Peyer's patch (tissue), 4 donors: ENCODE measurements at regions not wholly inside any gene's neighbourhood (a gene's known extent, or its start where the extent isn't known, plus 50 kb on each side); places are given as distances from the start of the nearest gene placed in this dataset.
"Not testable (repeated sequence)": the region's sequence is repeated elsewhere in the genome, so short reads cannot be mapped to it uniquely, and the experiment has no call there.

ENCODE experiments used
- DNase-seq, 3 donors: peaks; one replicate each; pipeline ENCODE4 v3.0.0-alpha.2; 2017 to 2019
- H3K27ac ChIP-seq, 4 donors: fragments of 200-600 bp; sonication (generic); one replicate each; pipeline ENCODE4 v1.5.1; 2016 to 2019
- H3K27me3 ChIP-seq, 2 donors: fragments of 200-600 bp; sonication (generic); one replicate each; pipeline ENCODE4 v1.5.1; 2019
- H3K36me3 ChIP-seq, 3 donors: fragments of 200-600 bp; sonication (generic); one replicate each; pipeline ENCODE4 v1.5.1; 2016 to 2019
- H3K4me1 ChIP-seq, 4 donors: fragments of 200-600 bp; sonication (generic); one replicate each; pipeline ENCODE4 v1.5.1; 2016 to 2019
- H3K4me3 ChIP-seq, 4 donors: fragments of 200-600 bp; sonication (generic); 1 replicate in 3 of 4; 2 replicates in 1 of 4; pipeline ENCODE4 v1.5.1; 2016 to 2019; ENCODE audit warnings: mild to moderate bottlenecking in 1 of 4
- H3K9me3 ChIP-seq, 4 donors: fragments of 200-600 bp; sonication (generic); one replicate each; pipeline ENCODE4 v1.5.1; 2016 to 2019; ENCODE audit warnings: mild to moderate bottlenecking in 1 of 4
- POLR2A ChIP-seq, 2 donors: fragments of 450-650 bp; IDR thresholded peaks; one replicate each; pipeline ENCODE4 v1.5.1; 2017; ENCODE audit warnings: antibody characterized with exemption in 2 of 2, mild to moderate bottlenecking in 2 of 2, moderate library complexity in 2 of 2
- TF ChIP-seq, protein P1 (sequence below), 6 experiments: fragments of 450-650 bp in 4 of 6; fragments of 200-600 bp in 2 of 6; sonication (generic) in 1 of 6; IDR thresholded peaks; one replicate each; pipeline ENCODE4 v1.5.1; 2017 to 2019; ENCODE audit warnings: antibody characterized with exemption in 6 of 6, mild to moderate bottlenecking in 3 of 6, moderate library complexity in 1 of 6

DNA sequence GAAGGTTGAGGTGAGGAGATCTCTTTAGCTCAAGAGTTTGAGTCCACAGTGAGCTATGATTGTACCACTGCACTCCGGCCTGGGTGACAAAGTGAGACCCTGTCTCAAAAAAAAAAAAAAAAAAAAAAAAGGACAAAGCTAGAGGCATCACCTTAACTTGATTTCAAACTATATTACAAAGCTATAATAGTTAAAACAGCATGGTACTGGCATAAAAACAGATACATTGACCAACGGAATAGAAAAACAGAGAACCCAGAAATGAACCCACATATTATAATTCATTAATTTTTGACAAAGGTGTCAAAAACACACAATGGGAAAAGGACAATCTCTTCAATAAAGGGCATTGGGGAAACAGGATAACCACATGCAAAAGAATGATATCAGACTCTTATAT lies 50.8 kb upstream of the MBOAT1 start:
- Histone ChIP-seq H3K27me3 (no peaks in the 10 kb centered on the region), H3K4me3 (no peak overlapping the region), H3K36me3 (no peaks in the 10 kb centered on the region), H3K27ac (no peak overlapping the region), H3K9me3 (no peaks in the 10 kb centered on the region), H3K4me1 (no peaks in the 10 kb centered on the region)
- TF ChIP-seq, protein P1, sequence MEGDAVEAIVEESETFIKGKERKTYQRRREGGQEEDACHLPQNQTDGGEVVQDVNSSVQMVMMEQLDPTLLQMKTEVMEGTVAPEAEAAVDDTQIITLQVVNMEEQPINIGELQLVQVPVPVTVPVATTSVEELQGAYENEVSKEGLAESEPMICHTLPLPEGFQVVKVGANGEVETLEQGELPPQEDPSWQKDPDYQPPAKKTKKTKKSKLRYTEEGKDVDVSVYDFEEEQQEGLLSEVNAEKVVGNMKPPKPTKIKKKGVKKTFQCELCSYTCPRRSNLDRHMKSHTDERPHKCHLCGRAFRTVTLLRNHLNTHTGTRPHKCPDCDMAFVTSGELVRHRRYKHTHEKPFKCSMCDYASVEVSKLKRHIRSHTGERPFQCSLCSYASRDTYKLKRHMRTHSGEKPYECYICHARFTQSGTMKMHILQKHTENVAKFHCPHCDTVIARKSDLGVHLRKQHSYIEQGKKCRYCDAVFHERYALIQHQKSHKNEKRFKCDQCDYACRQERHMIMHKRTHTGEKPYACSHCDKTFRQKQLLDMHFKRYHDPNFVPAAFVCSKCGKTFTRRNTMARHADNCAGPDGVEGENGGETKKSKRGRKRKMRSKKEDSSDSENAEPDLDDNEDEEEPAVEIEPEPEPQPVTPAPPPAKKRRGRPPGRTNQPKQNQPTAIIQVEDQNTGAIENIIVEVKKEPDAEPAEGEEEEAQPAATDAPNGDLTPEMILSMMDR (IDR thresholded peaks at IDR 0.05), result no peak
- no peak for TF ChIP-seq POLR2A (IDR thresholded peaks at IDR 0.05)
- no peak for DNase-seq

DNA sequence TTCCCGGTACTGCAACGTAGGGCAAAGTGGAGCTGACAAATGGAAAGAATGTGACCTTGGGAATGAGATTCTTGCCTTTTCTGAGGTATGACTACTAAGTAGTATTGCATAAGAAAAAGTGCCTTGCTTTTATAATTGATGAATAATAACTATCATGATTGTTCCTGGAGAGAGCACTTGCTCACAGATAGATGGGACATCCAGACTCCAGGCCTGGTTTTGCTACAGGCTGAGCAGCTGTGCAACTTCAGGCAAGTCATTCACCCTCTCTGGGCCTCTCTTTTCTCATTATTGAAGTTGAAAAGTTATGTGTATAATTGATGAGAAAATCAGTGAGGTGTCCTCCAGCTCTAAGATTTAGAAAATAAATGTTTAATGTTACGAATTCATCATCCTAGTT lies 53.6 kb upstream of the MBOAT1 start:
- Histone ChIP-seq H3K4me3 (no peak overlapping the region), H3K36me3 (no peaks in the 10 kb centered on the region), H3K27me3 (no peaks in the 10 kb centered on the region), H3K9me3 (no peaks in the 10 kb centered on the region), H3K27ac (no peak overlapping the region), H3K4me1 (no peaks in the 10 kb centered on the region)
- no peak for TF ChIP-seq POLR2A (IDR thresholded peaks at IDR 0.05)
- TF ChIP-seq, protein P1 (IDR thresholded peaks at IDR 0.05), result no peak
- no peak for DNase-seq

DNA sequence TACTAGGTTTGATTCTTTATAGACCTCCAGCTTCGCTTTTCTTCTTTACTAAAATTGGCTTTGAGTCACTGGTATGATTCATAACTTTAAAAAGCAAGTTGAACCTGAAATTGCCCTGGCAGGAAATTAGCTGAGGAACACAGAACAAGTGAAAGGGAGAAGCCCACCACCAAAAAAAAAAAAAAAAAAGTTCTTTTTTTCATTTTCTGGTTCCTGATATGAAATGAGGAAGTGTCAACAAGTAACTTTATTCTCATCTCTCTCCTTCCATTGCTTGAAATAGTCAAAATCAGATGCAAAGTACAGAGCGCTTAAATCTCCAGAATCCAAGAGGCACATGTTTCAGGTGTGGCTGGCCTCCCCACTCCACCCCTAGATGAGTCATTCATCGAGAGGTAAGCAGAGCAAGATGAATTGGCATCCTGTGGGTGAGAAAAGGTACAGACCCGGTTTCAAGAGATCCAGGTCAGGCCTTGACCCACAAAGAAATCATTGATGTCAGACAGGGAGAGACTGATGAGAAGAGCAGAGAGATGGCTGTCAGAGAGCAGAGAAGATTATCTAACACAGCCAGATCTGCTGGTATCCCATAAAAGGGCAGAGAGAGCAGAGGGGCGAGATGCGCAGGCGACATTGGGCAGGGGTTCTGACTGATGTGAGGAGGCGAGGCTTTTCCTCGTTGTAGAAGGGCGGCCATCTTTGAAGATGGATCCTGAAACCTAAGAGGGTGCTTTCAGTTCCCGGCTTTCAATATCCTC lies 54.8 kb upstream of the MBOAT1 start:
- Histone ChIP-seq H3K36me3 (no peaks in the 10 kb centered on the region), H3K9me3 (no peaks in the 10 kb centered on the region), H3K4me1 (no peaks in the 10 kb centered on the region), H3K27ac (no peak overlapping the region), H3K4me3 (no peak overlapping the region), H3K27me3 (no peaks in the 10 kb centered on the region)
- TF ChIP-seq POLR2A (IDR thresholded peaks at IDR 0.05), result no peak
- TF ChIP-seq, protein P1 (IDR thresholded peaks at IDR 0.05), result no peak
- no peak for DNase-seq

DNA sequence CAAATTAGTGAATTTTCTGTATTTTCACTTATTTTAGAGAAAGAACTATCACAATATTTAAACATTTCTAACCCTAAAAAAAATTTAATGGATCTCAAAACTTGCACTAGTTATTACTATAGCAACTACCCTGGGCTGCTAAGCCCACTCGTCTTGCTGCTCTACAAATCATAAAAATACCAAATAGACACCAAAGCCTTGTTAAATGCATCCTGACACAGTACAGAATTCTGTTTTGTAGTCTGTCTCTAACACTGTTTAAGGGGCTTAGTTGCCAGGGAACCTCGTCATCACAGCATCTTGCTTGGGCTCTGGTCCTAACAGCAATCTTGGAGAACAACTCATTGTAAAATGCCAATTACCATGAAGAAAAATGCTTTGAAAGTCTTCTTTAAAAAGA lies 56.9 kb upstream of the MBOAT1 start:
- no peaks in the 10 kb centered on the region for H3K27me3 ChIP-seq
- no peak for DNase-seq
- H3K4me3 ChIP-seq, result no peak overlapping the region
- no peaks in the 10 kb centered on the region for H3K36me3 ChIP-seq
- no peak overlapping the region for H3K27ac ChIP-seq
- no peak for TF ChIP-seq POLR2A (IDR thresholded peaks at IDR 0.05)
- TF ChIP-seq, protein P1 (IDR thresholded peaks at IDR 0.05), result no peak
- no peaks in the 10 kb centered on the region for H3K4me1 ChIP-seq
- no peaks in the 10 kb centered on the region for H3K9me3 ChIP-seq

DNA sequence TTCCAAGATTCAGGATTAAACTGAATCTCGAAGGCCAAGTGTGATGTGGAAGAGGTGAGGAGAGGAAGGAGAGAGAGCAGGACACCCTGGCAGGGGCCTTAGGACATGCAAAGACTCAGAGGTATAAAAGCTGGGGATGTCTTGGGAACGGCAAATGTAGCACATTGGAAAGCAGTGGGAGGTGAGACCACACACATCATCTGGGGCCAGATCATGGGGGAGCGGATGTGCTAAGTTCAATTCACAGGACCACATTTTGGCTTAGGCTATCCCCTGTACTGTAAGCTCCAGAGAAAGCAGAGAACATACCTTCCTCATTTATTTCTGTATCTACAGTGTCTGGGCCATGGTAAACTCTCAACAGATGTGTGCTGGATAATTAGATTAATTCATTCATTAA lies 59.5 kb upstream of the MBOAT1 start:
- no peaks in the 10 kb centered on the region for H3K36me3 ChIP-seq
- no peak overlapping the region for H3K4me3 ChIP-seq
- no peaks in the 10 kb centered on the region for H3K4me1 ChIP-seq
- H3K27ac ChIP-seq, result no peak overlapping the region
- no peak for DNase-seq
- no peaks in the 10 kb centered on the region for H3K9me3 ChIP-seq
- no peaks in the 10 kb centered on the region for H3K27me3 ChIP-seq
- TF ChIP-seq, protein P1 (IDR thresholded peaks at IDR 0.05), result no peak
- TF ChIP-seq POLR2A (IDR thresholded peaks at IDR 0.05), result no peak

DNA sequence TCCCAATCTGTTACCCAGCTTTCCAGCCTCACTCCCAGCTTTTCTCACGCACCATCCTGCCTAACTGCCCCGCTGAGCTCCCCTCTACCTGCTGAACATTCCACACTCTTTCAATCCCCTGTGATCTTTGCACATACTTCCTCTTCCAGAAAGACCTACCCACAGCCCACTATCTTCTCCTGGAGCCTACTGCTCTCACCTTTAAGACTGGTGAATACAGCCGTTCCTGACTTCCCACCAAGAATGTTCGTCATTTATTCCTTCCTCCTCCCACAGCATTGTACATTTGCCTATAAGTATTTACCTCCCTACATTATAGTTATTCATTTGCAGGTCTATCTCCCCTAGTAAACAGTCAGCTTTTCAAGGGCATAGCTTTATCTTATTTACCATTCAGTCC lies 61.9 kb upstream of the MBOAT1 start:
- Histone ChIP-seq H3K27me3 (no peaks in the 10 kb centered on the region), H3K27ac (no peak overlapping the region), H3K4me1 (no peaks in the 10 kb centered on the region), H3K9me3 (no peaks in the 10 kb centered on the region), H3K36me3 (no peaks in the 10 kb centered on the region), H3K4me3 (no peak overlapping the region)
- TF ChIP-seq POLR2A (IDR thresholded peaks at IDR 0.05), result no peak
- TF ChIP-seq, protein P1 (IDR thresholded peaks at IDR 0.05), result no peak
- DNase-seq, result no peak

DNA sequence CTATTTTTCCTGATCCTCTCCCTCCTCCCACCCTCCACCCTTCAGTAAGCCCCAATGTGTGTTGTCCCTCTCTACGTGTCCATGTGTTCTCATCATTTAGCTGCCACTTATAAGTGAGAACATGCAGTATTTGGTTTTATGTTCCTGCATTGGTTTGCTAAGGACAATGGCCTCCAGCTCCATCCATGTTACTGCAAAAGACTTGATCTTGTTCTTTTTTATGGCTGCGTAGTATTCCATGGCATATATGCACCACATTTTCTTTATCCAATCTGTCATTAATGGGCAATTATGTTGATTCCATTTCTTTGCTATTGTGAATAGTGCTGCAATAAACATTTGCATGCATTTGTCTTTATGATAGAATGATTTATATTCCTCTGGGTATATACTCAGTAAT lies 63.6 kb upstream of the MBOAT1 start:
- DNase-seq, H3K27ac ChIP-seq, H3K4me1 ChIP-seq, H3K36me3 ChIP-seq, H3K4me3 ChIP-seq, H3K27me3 ChIP-seq, H3K9me3 ChIP-seq: not testable (repeated sequence)

DNA sequence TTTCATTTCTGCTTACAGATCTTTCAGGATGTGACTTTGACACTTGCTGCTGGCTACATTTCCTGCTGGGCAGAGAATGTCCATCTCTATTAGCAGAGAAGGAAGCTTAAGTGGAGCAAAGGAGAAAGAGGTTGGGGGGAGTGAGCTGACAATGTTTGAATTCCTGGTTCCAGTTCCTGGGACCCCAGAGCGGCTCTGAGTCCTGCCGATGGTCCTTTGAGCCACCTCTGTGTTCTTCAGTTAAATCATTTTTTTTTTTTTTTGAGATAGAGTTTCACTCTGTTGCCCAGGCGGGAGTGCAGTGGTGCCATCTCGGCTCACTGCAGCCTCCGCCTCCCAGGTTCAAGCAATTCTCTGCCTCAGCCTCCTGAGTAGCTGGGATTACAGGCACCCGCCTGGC lies 65.5 kb upstream of the MBOAT1 start:
- not testable (repeated sequence) for H3K27me3 ChIP-seq, H3K27ac ChIP-seq, H3K36me3 ChIP-seq, DNase-seq, H3K4me1 ChIP-seq, H3K4me3 ChIP-seq, H3K9me3 ChIP-seq
